ENCODE measurements at regions not wholly inside any gene's neighbourhood (a gene's known extent, or its start where the extent isn't known, plus 50 kb on each side); places are given as distances from the start of the nearest gene placed in this dataset.
"Not testable (repeated sequence)": the region's sequence is repeated elsewhere in the genome, so short reads cannot be mapped to it uniquely, and the experiment has no call there.

DNA sequence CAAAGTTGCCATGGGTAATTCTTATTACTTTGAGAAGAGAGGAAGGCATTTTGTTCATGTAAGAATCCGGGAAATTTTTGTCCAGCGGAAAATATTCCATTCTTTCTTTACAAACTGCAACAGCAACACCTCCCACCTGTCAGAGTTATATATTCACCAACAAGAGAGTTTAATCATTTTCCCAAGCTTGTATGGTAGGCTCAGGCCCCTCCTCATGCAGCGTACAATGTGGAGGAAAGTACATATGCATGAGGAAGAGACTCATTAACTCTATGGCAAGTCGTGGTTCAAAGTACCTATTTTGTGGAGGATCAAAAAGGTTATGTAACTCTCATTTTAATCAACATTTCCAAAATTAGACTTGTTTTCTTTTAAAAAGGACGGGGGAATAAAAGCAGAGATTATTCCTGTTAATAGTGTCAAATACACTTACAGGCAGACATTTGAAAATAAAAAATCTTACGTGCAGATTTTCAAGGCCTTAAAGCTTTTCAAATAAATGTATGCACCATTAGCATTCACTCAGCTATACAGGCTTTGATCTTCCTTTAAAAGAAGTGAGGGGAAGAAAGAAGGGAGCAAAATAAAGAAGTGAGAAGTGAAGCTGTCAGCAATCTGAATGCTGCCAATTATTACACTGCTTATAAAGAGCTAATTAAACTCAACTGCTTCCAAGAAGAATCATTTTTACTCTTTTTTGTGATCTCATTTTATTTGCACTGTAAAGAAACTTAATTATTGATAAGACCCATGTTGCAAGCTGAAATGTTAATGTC lies 204.8 kb downstream of the FAT4 start:
- no peak for DNase-seq

DNA sequence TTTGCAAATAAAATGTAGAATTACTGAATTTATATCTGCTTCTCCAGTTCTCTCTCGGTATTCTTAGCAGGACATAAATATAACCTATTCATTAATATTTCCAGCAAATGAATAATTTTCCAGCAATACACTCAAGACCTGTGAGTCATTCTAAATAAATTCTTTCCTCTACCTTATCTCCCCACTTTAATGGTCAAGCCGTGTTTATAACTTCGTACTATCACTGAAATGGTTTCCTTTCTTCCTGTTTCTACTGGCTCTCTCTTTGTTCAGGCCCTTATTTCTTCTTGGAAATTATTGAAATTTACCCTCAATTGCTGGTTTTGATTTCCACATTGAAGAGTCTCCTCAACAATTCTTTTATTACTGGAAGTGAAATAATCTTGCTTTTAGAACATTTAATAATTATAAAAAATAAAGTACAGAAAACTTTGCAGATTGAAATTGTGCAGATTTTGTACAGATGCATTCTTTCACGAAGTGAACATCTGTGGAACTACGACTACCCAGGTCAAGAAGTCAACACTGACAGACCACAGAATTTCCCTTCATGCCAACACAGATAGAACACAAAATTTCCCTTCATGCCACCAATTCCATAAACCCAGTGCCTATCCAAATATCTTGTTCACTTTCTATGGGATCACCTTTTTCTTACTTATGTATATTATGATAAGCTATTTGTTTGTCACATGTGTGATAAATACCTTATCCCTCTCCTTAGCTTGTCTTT lies 205.7 kb downstream of the FAT4 start:
- DNase-seq, result no peak

DNA sequence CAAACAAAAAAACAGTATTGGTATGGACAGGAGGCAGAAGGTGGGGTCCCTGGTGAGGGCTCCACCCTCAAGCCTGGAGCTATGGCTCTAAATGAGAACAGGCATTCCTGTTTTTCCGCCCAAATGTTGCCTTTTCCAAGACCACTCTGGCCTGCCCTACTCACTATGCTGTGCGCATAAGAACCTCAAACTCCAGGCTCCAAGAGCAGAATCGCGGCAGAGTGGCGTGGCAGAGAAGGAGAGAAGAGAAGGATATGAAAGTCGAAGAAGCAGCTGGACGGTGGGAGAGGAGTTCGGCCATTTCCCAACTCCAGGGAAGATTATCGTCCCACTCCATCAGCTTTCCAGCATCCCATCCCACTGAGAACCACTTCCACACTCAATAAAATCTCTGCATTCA lies 207.8 kb downstream of the FAT4 start:
- DNase-seq, result no peak

DNA sequence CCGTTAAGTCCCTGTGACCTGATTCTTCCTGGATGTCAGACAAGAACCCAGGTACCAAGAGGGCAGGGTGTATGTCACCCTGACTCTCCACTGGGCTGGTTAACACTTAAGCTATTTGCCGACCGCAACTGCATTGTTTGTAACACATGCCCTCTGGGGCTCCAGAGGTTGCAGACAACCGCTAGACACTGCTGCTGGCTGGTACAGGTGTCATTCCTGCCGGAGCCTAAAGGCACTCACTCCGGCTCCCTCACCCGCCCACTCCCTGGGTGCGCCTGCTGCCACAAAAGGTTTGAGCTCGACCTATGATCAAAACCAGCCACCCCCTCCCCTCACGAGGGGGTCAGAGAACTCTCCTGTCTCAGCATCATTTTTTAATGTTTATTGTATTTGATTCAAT lies 208.2 kb downstream of the FAT4 start:
- no peak for DNase-seq

DNA sequence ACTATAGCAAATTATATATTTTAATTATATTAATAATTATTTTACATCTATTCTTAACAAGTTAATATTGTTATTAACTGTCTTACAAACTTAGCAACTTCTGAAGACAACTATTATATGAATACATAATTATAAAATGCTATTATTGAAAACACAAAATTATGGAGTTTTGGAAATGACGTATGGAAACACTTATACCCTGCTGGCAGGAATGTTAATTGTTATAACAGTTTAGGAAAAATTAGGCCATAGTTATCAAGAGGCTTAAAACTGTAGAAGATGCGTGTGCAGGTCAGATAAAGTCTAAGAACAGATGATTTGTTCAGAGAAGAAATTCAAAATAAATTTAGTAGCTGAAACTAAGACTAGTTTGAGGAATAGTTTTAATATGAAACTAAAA lies 211.7 kb downstream of the FAT4 start:
- DNase-seq, result no peak

DNA sequence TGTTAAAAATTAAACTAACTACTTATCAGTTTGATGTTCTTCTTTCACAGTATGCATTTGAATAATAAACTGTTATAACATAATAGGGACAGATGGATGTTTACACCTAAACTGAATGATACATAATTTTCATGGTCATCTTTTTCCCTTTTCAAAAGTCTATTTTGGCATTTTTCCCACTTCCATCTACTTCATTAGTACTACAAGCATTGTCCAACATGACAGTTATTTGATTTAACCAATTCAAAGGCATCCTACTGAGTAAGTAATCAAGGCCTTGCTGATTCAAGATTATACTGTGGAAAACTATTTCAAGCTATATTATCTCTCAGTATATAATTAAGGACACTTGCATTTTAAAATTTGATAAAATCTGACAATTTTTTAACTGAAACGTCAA lies 212.9 kb downstream of the FAT4 start:
- DNase-seq, result no peak

DNA sequence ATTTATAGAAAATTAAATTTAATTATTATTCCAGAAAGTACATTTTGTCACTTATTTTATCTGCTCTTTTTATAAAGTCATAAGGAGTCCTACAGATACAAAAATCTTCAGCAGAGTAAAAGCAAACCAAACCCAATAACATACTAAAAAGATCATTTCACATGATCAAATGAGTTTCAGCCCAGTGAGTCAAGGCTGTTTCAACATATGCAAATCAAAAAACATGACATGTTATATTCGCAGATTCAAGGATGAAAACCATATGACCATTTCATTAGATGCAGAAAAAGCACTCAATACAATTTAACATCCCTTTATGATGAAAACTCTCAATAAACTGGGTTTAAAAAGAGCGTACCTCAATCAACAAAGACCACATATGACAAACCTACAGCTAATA lies 214.3 kb downstream of the FAT4 start:
- no peak for DNase-seq

DNA sequence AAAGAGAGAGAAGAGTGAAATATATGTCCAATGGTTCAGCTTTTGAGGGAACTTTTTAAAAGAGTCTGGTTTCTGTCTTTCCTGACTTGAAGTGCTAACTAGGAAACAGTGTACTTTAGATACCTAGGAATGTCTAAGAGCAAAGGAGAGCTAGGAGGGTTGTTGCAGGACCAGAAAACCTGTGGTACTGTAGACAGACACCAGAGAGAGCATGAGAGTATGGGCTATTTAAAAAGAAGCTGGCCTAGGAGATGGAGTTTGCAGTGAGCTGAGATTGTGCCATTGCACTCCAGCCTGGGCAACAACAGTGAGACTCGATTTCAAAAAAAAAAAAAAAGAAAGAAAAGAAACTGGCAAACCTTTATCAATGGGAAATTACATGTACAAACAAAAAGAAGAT lies 223.9 kb downstream of the FAT4 start:
- no peak for DNase-seq

DNA sequence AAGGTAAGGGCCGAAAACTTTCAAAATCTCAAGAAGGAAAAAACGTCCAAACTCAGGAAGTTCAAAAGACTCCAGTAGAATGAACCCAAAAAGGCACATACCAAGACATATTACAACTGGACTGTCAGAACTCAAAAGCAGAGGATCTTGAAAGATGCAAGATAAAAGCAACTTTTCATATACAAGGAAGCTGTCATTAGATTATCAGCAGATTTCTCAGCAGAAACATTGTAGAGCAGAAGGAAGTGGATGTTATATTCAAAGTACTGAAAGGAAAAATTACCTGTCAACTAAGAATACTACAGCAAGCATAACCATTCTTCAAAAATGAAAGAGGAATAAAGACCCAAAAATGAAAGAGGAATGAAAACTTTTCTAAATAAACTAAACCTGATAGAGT lies 224.9 kb downstream of the FAT4 start:
- DNase-seq, result no peak

DNA sequence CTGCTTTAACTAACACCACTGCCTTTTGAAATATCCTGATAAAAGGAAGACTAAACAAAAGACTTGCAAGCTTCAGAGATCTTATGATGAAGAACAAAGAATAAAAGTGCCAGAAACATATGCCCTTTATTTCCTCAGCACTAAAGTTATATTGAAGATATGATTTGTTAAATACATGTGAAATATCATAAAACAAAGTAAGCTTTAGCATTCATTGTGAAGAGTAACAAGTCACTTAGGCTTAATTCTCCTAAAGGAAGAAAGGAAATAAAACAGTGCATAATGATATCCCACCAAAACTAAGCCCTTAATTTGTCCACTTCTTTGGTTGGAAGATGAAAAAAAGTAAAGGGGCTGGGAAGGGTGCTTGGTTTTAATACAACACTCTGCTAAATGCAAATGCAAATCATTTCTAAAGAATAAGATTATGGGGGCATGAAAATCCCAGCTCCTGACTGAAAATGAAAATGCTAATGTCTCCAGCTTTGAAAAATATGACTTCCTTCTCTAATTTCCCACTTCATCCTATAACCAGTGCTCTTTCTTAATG lies 227.2 kb downstream of the FAT4 start:
- no peak for DNase-seq

DNA sequence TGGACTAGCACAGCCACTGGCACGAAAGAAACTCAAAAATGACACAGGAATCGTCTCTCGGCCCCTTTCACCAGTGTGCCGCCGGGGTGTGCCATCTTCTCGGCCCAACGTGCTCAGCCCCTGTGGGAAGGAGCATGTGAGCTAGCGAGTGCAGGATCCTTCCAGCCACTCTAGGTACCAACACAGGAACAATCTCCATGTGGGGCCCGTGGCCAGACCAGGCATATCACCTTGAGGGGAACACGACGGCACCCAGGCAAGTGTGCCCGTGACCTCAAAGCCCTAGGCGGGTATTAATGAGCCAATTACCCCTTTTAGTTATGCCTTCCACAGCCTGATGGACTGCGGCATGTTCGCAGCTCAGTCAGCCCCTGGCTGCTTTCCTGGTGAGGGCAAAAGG lies 231.5 kb downstream of the FAT4 start:
- no peak for DNase-seq

DNA sequence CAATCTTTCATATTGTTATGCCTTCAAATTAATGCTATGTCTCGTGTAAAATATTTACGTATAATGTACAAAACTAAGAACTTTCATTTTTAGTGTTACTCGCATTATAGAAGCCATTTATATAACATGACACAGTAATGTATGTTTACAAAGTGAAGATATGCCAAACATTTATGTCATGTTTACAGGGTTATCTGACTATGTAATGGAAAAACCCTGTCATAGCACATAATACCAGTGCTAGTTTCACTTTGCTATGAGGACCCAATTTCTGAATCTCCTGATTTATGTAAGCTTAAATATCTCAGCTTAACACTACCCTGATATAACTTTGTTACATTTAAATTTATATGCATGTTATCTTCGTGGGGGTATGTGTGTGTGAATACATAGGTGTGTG lies 233.1 kb downstream of the FAT4 start:
- no peak for DNase-seq

DNA sequence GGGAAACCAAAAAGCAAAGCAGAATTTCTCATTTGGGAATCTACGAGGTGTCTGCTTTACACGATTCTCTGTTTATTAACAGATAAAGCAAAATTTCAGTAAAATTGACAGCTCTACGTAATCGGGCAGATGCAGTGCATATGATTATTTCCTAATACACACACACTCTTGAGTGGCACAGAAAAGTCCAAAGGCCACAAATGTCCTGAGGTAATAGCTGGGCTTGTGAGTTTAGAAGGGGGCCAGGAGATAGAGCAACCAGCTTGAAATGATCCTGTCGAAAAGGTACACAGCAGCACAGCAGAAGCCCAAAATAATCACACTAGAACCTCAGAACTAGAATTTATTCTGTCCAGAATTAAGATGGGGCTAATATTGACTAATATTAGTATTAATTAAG lies 236.0 kb downstream of the FAT4 start:
- DNase-seq, result no peak

DNA sequence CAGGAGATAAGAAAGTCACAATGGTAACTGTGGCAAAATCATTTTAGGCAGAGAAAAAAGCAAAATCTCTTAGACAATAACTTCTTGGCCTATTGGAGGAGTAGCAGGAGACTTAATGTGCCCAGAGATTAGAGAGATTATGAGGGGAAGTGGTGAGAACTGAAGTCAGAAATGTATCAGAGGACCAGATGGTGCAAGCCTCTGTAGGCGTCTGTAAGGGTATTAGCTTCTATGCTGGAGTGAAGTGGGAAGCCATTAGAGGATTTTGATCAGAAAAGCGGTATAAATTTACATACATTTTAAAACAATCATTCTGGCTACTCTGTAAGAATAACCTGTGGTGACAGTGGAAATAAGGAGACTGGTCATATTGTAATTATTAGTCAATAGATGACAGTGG lies 236.7 kb downstream of the FAT4 start:
- no peak for DNase-seq

DNA sequence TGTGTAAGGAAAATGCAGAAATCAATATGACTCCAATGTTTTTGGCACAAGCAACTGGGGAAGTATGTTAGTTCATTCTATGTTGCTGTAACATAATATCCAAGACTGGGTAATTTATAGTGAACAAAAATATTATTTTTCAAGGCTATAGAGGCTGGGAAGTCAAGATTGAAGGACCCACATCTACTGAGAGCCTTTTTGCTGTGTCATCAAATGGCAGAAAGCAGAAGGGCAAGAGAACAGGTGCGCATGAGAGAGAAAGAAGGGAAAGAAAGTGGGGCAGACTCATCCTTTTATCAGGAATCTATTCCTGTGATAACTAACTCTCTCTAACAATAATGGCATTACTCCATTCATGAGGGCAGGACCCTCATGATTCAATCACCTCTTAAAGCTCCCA lies 237.2 kb downstream of the FAT4 start:
- DNase-seq, result no peak

DNA sequence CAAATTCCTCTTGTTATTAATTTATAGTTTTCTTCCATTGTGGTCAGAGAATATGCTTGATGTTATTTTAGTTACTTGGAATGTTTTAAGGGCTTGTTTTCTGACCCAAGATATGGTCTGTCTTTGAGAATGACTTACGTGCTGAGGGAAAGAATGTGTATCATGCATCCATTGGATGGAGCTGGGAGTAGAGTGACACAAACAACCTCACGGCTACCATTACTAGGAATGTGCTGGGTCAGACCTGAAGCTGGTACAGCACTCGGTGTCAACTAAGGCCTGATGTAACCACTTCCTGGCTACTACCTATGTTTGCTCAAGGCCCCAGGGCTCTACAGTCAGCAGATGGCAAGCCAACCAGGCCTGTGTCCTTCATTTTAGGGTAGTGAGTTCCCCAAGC lies 257.8 kb downstream of the FAT4 start:
- DNase-seq, result no peak

DNA sequence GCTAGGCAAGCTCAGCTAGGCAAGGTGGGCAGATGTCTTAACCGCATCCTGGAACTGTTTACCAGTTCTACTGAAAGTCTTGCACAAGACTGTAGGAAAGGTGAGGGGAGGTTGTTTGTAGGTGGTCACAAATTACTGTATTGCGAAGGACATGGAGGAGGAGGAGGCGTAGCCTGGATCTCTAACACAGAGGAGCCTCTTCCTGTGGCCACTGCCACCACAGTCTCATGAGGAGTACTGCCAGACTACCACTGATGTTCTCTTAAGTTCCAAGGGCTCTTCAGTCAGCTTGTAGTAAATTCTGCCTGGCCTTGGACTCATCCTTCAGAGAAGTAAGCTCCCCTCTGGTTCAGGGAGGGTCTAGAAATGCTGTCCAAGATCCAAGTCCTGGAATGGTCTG lies 258.6 kb downstream of the FAT4 start:
- DNase-seq, result no peak

DNA sequence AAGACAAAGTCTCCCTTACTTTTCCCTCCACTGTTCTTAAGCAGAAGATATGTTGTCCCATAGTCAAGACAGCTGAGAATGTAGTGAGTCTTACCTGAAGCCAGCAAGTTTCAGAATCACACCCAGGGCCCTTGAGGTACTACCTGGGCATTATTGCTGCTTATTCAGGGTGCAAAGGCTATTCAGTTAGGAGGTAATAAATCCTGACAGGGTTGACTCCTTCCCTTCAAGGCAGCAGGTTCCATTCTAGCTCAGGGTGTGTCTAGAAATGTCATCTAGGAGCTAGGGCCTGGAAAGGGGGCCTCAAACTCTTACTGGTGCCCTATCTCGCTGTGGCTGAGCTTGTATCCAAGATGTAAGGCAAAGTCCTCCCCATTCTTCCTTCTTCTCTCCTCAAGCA lies 259.0 kb downstream of the FAT4 start:
- DNase-seq, result no peak

DNA sequence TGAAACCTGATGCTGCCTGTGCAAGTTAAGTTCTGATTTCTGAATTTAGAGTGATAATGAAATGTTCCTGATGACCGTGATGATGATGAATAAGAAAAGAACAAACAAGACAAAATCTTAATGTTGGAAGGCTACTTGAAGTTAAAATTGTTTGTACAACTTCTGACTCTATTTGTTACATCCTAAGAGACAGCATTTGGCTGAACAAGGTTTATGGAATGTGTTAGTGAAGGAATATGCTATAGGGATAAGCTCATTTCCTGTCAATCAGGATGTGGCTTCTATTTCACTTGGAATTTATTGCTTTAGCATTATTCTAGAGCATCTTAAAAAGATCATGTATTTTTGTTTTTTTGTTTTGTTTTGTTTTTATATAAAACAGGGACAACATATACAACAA lies 267.5 kb downstream of the FAT4 start:
- no peak for DNase-seq

DNA sequence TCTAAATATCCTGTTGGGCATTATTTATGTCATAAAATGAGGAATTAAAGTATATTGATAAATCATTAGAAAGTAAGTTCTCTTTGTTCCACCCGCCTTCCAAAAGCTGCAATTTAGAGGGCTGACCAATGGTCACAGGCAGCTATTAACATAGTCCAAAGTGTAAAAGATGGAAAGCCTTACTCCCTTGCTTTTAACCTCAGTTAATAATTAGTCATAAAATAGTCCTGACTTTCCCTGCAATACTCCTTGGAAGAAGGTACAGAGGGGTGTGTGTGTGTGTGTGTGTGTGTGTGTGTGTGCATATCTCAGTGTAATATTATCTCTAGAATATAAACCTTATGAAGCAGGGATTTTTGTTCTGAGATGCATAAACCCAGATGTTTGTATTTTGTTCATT lies 275.4 kb downstream of the FAT4 start:
- DNase-seq, result no peak

DNA sequence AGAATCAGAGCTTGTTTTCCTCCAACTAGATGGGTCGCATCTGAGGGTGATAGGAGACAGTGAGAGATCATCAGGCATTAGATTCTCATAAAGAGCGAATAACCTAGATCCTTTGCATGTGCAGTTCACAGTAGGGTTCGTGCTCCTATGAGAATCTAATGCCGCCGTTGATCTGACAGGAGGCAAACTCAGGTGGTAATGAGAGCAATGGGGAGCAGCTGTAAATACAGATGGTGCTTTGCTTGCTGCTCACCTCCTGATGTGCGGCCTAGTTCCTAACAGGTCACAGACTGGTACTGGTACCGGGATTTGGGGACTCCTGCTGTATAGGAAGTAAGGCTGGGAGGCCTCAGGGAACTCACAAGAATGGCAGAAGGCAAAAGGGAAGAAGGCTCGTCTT lies 276.5 kb downstream of the FAT4 start:
- DNase-seq, result no peak

DNA sequence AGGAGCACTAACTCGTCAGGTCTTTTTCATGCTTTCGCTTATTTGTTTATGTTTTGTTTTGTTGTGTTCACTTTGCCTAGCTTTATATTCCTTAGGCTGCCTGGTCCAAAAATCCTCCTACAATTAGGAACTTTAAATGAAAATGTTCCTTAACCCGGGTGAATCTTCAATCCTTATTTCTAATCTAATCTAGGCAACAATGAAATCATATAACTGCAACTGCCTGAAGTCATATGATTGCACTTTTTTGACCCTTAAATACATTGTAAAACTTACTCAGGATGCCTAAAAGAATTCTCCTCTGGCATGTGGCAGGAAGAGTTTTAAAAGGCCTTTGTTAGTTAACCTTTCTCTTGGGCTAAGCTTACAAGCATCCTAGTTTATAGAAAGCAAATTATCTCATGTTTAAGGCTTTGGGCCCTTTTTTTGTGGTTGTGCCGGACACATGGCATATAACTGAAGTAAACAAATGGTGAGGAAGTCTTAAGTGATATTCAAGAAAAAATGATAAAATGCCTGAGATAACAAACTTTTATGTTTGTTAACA lies 279.4 kb downstream of the FAT4 start:
- DNase-seq, result no peak

DNA sequence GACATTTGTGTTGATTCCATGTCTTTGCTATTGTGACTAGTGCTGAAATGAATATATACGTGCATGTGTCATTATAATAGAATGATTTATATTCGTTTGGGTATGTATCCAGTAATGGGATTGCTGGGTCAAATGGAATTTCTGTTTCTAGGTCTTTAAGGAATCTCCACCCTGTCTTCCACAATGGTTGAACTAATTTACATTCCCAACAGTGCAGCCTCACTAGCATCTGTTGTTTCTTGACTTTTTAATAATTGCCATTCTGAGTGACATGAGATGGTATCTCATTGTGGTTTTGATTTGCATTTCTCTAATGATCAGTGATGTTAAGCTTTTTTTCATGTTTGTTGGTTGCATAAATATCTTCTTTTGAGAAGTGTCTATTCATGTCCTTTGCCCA lies 291.2 kb downstream of the FAT4 start:
- not testable (repeated sequence) for DNase-seq
